Neural cell (in vitro differentiated cells): ENCODE measurements at regions not wholly inside any gene's neighbourhood (a gene's known extent, or its start where the extent isn't known, plus 50 kb on each side); places are given as distances from the start of the nearest gene placed in this dataset.

ENCODE experiments used
- H2AFZ ChIP-seq: fragments of 200-600, 300-800 bp; sonication (generic), shearing (Covaris generic); 2 replicates; pipeline ENCODE4 v1.6.0; 2014; ENCODE audit warnings: low read depth, mild to moderate bottlenecking, antibody characterized with exemption, low read length, moderate library complexity
- H3F3A ChIP-seq: fragments of 200-600 bp; shearing (Covaris generic); 2 replicates; pipeline ENCODE4 v1.6.1; 2016; ENCODE audit warnings: mild to moderate bottlenecking, moderate library complexity, mixed read lengths, antibody characterized with exemption, low read length; ENCODE audit not compliant: insufficient read depth, poor library complexity, severe bottlenecking
- H3K27ac ChIP-seq: fragments of 200-600, 300-800 bp; sonication (generic), shearing (Covaris generic); 2 replicates; pipeline ENCODE4 v1.5.1; 2014; ENCODE audit warnings: mild to moderate bottlenecking, low read length, moderate library complexity
- H3K27me3 ChIP-seq: fragments of 300-800, 200-600 bp; sonication (generic), shearing (Covaris generic); 2 replicates; pipeline ENCODE4 v1.6.0; 2014; ENCODE audit warnings: mild to moderate bottlenecking, low read depth, low read length, moderate library complexity; ENCODE audit not compliant: insufficient read depth
- H3K36me3 ChIP-seq: fragments of 300-800, 200-600 bp; sonication (generic), shearing (Covaris generic); 2 replicates; pipeline ENCODE4 v1.5.1; 2014; ENCODE audit warnings: mild to moderate bottlenecking, antibody characterized with exemption, low read length, moderate library complexity; ENCODE audit not compliant: insufficient read depth
- H3K4me2 ChIP-seq: fragments of 300-800, 200-600 bp; sonication (generic), shearing (Covaris generic); 2 replicates; pipeline ENCODE4 v1.6.0; 2014; ENCODE audit warnings: mild to moderate bottlenecking, low read length
- H3K4me3 ChIP-seq: fragments of 300-800, 200-600 bp; sonication (generic), shearing (Covaris generic); 2 replicates; pipeline ENCODE4 v1.5.1; 2014; ENCODE audit warnings: mild to moderate bottlenecking, low read length, moderate library complexity
- H3K79me2 ChIP-seq: fragments of 200-600 bp; shearing (Covaris generic); replicated peaks from 2 replicates; pipeline ENCODE4 v1.6.0; 2014; ENCODE audit warnings: mild to moderate bottlenecking, low read length, moderate library complexity; ENCODE audit not compliant: insufficient read depth
- H3K9ac ChIP-seq: fragments of 300-800, 200-600 bp; sonication (generic), shearing (Covaris generic); 2 replicates; pipeline ENCODE4 v1.6.1; 2016; ENCODE audit warnings: mild to moderate bottlenecking, low read length, mixed read lengths
- H3K9me2 ChIP-seq: fragments of 200-600 bp; shearing (Covaris generic); 2 replicates; pipeline ENCODE4 v1.6.1; 2016; ENCODE audit warnings: mild to moderate bottlenecking, low read length, mixed read lengths; ENCODE audit not compliant: insufficient read depth
- H3K9me3 ChIP-seq: fragments of 200-600, 300-800 bp; sonication (generic), shearing (Covaris generic); 2 replicates; pipeline ENCODE4 v1.6.1; 2016; ENCODE audit warnings: mild to moderate bottlenecking, mixed run types, low read length, moderate library complexity, mixed read lengths
- H4K20me1 ChIP-seq: fragments of 200-600 bp; shearing (Covaris generic); 2 replicates; pipeline ENCODE4 v1.6.1; 2016; ENCODE audit warnings: mild to moderate bottlenecking, mixed run types; ENCODE audit not compliant: insufficient read depth
- CTCF ChIP-seq: fragments of 450-650 bp; IDR thresholded peaks from 2 replicates; pipeline ENCODE4 v1.5.1; 2014; ENCODE audit warnings: antibody characterized with exemption, mild to moderate bottlenecking, moderate library complexity; ENCODE audit not compliant: poor library complexity, severe bottlenecking
- EP300 ChIP-seq: fragments of 450-650 bp; conservative IDR thresholded peaks from 2 replicates; pipeline ENCODE4 v1.6.1; 2014; ENCODE audit warnings: antibody characterized with exemption, mild to moderate bottlenecking, moderate library complexity; ENCODE audit not compliant: poor library complexity, severe bottlenecking
- EZH2 ChIP-seq: fragments of 200-600, 300-800 bp; shearing (Covaris generic), sonication (generic); IDR thresholded peaks from 2 replicates; pipeline ENCODE4 v1.6.1; 2014; ENCODE audit warnings: antibody characterized with exemption, low read length, borderline replicate concordance, mild to moderate bottlenecking; ENCODE audit not compliant: insufficient read depth, poor library complexity, severe bottlenecking
- MXI1 ChIP-seq: fragments of 450-650 bp; conservative IDR thresholded peaks from 2 replicates; pipeline ENCODE4 v1.6.1; 2014; ENCODE audit warnings: antibody characterized with exemption, mild to moderate bottlenecking; ENCODE audit not compliant: poor library complexity, severe bottlenecking
- POLR2AphosphoS5 ChIP-seq: IDR thresholded peaks from 2 replicates; pipeline ENCODE4 v1.6.1; 2012
- RAD21 ChIP-seq: fragments of 450-650 bp; conservative IDR thresholded peaks from 2 replicates; pipeline ENCODE4 v1.6.1; 2014; ENCODE audit warnings: antibody characterized with exemption, mild to moderate bottlenecking, moderate library complexity
- SMC3 ChIP-seq: fragments of 450-650 bp; conservative IDR thresholded peaks from 2 replicates; pipeline ENCODE4 v1.6.1; 2014; ENCODE audit warnings: antibody characterized with exemption, mild to moderate bottlenecking, moderate library complexity; ENCODE audit not compliant: poor library complexity
- TAF1 ChIP-seq: IDR thresholded peaks from 2 replicates; pipeline ENCODE4 v1.6.1; 2012; ENCODE audit warnings: low read depth
- TF ChIP-seq, protein P1 (sequence below): IDR thresholded peaks from 2 replicates; pipeline ENCODE4 v1.6.1; 2012; ENCODE audit warnings: borderline replicate concordance

DNA sequence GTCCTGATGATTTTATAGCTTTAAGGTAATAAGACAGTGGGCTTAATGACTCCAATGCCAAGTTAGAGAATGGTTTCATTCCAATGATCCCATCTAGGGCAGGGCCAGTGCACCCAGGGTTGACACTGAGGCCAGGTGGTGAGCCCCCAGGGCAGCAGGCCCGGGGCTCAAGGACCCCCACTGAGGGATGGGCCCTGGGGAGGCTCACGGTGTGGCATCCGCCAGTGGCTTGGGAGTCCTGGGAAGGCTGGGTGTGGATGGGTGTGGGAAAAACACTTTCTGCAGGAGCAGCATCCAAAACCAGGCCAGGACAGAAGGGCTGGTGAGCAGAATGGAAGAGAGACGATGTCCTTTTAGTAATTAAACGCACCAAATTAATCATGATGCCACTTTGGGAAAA lies 626.3 kb downstream of the TBC1D22A start (continued):
- TF ChIP-seq, protein P1, sequence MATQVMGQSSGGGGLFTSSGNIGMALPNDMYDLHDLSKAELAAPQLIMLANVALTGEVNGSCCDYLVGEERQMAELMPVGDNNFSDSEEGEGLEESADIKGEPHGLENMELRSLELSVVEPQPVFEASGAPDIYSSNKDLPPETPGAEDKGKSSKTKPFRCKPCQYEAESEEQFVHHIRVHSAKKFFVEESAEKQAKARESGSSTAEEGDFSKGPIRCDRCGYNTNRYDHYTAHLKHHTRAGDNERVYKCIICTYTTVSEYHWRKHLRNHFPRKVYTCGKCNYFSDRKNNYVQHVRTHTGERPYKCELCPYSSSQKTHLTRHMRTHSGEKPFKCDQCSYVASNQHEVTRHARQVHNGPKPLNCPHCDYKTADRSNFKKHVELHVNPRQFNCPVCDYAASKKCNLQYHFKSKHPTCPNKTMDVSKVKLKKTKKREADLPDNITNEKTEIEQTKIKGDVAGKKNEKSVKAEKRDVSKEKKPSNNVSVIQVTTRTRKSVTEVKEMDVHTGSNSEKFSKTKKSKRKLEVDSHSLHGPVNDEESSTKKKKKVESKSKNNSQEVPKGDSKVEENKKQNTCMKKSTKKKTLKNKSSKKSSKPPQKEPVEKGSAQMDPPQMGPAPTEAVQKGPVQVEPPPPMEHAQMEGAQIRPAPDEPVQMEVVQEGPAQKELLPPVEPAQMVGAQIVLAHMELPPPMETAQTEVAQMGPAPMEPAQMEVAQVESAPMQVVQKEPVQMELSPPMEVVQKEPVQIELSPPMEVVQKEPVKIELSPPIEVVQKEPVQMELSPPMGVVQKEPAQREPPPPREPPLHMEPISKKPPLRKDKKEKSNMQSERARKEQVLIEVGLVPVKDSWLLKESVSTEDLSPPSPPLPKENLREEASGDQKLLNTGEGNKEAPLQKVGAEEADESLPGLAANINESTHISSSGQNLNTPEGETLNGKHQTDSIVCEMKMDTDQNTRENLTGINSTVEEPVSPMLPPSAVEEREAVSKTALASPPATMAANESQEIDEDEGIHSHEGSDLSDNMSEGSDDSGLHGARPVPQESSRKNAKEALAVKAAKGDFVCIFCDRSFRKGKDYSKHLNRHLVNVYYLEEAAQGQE: no peak
- TF ChIP-seq MXI1: no peak

DNA sequence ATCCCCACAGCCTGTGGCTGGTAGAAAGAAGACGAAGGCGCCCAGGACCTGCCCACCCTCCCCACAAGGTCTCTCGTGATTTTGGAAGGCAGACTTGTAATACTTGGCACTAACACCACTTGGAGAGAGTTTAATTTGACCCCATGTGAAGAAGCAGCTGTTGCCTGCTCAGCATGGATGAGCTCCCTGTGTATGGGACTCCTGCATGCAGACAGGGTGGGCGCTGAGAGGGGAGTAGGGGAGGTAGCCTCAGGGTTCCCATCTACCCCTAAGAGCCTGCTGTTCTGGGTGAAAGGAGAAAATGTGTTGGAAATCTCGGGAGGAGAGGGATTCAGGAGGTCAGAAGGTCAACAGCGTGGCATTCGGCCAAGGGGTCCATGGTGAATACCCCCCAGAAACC lies 625.9 kb downstream of the TBC1D22A start:
- H4K20me1 ChIP-seq: no peaks in the 10 kb centered on the region
- H3K9ac ChIP-seq: no peak overlapping the region
- TF ChIP-seq EZH2: no peak
- no peak overlapping the region for H3K27ac ChIP-seq
- no peaks in the 10 kb centered on the region for H3K36me3 ChIP-seq
- H3K9me2 ChIP-seq: no peaks in the 10 kb centered on the region
- H3K27me3 ChIP-seq: no peaks in the 10 kb centered on the region
- no peak overlapping the region for H3K4me3 ChIP-seq
- H3F3A ChIP-seq: no peaks in the 10 kb centered on the region
- H3K9me3 ChIP-seq: no peaks in the 10 kb centered on the region
- H3K79me2 ChIP-seq: no peaks in the 10 kb centered on the region
- H3K4me2 ChIP-seq: no peak overlapping the region
- no peak overlapping the region for H2AFZ ChIP-seq

DNA sequence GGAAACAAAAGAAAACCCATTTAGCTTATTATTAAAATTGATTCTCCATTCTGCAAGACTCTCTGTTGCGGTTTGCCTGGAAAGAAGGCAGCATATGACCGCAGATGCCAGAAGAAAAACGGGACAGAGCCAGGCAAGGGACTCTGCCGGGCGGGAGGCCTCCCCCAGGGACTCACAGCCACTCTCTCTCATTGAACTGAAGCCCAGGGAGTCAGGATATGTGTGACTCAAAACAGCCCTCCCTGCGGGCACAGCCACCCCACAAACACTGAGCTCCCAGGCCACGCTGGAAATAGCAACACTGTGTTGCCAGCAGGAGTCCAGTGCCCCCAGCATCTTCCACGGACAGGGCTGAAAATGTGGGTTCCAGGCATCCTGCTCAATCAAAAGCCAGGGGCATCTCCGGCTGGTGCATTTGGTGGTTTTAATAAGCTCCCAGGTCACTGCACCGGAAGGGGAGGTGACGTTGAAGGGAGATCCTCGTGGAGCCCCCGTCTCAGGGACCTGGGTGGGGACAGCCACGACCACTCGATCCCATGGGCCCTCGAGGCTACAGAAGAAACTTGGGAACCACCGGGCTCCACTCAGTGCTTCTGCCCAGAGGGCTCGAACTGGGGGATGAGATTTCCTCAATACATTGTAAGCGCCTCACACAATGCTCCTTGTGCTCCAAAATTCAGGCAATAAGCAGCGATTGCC lies 624.5 kb downstream of the TBC1D22A start:
- Histone ChIP-seq H3K79me2 (no peaks in the 10 kb centered on the region), H3K9ac (no peak overlapping the region), H3K9me2 (no peaks in the 10 kb centered on the region), H3K4me3 (no peak overlapping the region), H2AFZ (no peak overlapping the region), H3F3A (no peaks in the 10 kb centered on the region), H3K4me2 (no peak overlapping the region), H3K27me3 (no peaks in the 10 kb centered on the region), H4K20me1 (no peaks in the 10 kb centered on the region), H3K27ac (no peak overlapping the region), H3K9me3 (no peaks in the 10 kb centered on the region), H3K36me3 (no peaks in the 10 kb centered on the region)
- no peak for TF ChIP-seq POLR2AphosphoS5
- no peak for TF ChIP-seq EP300
- no peak for TF ChIP-seq RAD21
- TF ChIP-seq SMC3: no peak
- TF ChIP-seq CTCF: no peak
- TF ChIP-seq TAF1: no peak
- no peak for TF ChIP-seq EZH2
- TF ChIP-seq, protein P1: no peak
- no peak for TF ChIP-seq MXI1
